GM12878 (cell line): ENCODE measurements at regions not wholly inside any gene's neighbourhood (a gene's known extent, or its start where the extent isn't known, plus 50 kb on each side); places are given as distances from the start of the nearest gene placed in this dataset.

ENCODE experiments used
- ATAC-seq: fragments of 200-7000 bp; cut with Tn5 transposase; 3 replicates; pipeline ENCODE4 v1.9.1; 2020; ENCODE audit warnings: mild to moderate bottlenecking, moderate library complexity
- BruUV-seq: library from RNA; stranded (reverse); fragments of 400-500 nt; replicated peaks from 2 replicates; lab custom pipeline; 2021; lab: Mats Ljungman, UMichigan
- CTCF ChIA-PET: fragments of 300-600 bp; sonication (Branson Sonifier 250); formaldehyde crosslinking; extraction: SDS; loops from one replicate; lab custom pipeline; 2021; ENCODE audit warnings: inconsistent platforms; lab: Yijun Ruan, JAX
- POLR2A ChIA-PET: fragments of 350-600 bp; formaldehyde crosslinking; extraction: SDS; loops from one replicate; lab custom pipeline; 2021; ENCODE audit warnings: inconsistent platforms; lab: Charles Lee
- RAD21 ChIA-PET: fragments of 300-600 bp; sonication (Branson Sonifier 250); formaldehyde crosslinking; loops from one replicate; lab custom pipeline; 2023; ENCODE audit warnings: antibody characterized with exemption; ENCODE audit not compliant: unreplicated experiment; lab: Charles Lee
- SMC1A ChIA-PET: fragments of 300-600 bp; sonication (Branson Sonifier 250); formaldehyde crosslinking; loops from one replicate; lab custom pipeline; 2023; ENCODE audit not compliant: unreplicated experiment, uncharacterized antibody; lab: Charles Lee
- DNase-seq: peaks from one replicate; pipeline ENCODE4 v3.0.0-alpha.2; 2011; ENCODE audit warnings: low read depth, low spot score
- FAIRE-seq: peaks from 3 replicates; lab custom pipeline; 2011; peaks lifted over from hg19 to GRCh38; lab: Jason Lieb, UNC
- H2AFZ ChIP-seq: 2 replicates; pipeline ENCODE4 v1.6.0; 2011; ENCODE audit warnings: low read depth, low read length, control low read depth; ENCODE audit not compliant: control insufficient read depth
- H3K27ac ChIP-seq: 2 replicates; pipeline ENCODE4 v1.5.1; 2011; ENCODE audit warnings: control low read depth; ENCODE audit not compliant: control insufficient read depth, insufficient read depth
- H3K27me3 ChIP-seq, 2 experiments: replicated peaks in 1 of 2; 2 replicates each; pipeline versions ENCODE4 v1.6.0 to v1.6.1; 2011; ENCODE audit warnings: low read length in 1 of 2; ENCODE audit not compliant: control insufficient read depth in 2 of 2, insufficient read depth in 2 of 2
- H3K36me3 ChIP-seq, 2 experiments: 2 replicates each; pipeline ENCODE4 v1.5.1; 2011; ENCODE audit warnings: low read length in 1 of 2; ENCODE audit not compliant: control insufficient read depth in 2 of 2, insufficient read depth in 2 of 2
- H3K4me1 ChIP-seq: 2 replicates; pipeline ENCODE4 v1.6.1; 2011; ENCODE audit warnings: mild to moderate bottlenecking, low read length, moderate library complexity, mixed read lengths; ENCODE audit not compliant: control insufficient read depth, insufficient read depth
- H3K4me2 ChIP-seq: 2 replicates; pipeline ENCODE4 v1.6.0; 2011; ENCODE audit warnings: control low read depth; ENCODE audit not compliant: control insufficient read depth, insufficient read depth
- H3K4me3 ChIP-seq: fragments of 200-600 bp; sonication (generic); 2 replicates; pipeline ENCODE4 v1.5.1; 2016
- H3K79me2 ChIP-seq: 2 replicates; pipeline ENCODE4 v1.6.0; 2011; ENCODE audit warnings: low read length; ENCODE audit not compliant: control insufficient read depth, insufficient read depth
- H3K9ac ChIP-seq: 2 replicates; pipeline ENCODE4 v1.8.0; 2011; ENCODE audit warnings: low read length, control low read depth, mixed read lengths; ENCODE audit not compliant: control insufficient read depth, insufficient read depth
- H3K9me3 ChIP-seq: replicated peaks from 3 replicates; pipeline ENCODE4 v1.5.1; 2011; ENCODE audit warnings: mild to moderate bottlenecking, low read length; ENCODE audit not compliant: control insufficient read depth, insufficient read depth
- H4K20me1 ChIP-seq: 2 replicates; pipeline ENCODE4 v1.6.0; 2011; ENCODE audit not compliant: control insufficient read depth, insufficient read depth
- MTA2 ChIP-seq: fragments of 450-650 bp; IDR thresholded peaks from 2 replicates; pipeline ENCODE4 v1.6.1; 2016; ENCODE audit warnings: low read depth, mild to moderate bottlenecking, moderate library complexity
- WGBS: methylation state at CpG from one replicate; pipeline ENCODE4 v1.1.6; 2016; ENCODE audit warnings: low lambda C conversion rate; ENCODE audit not compliant: insufficient replicate concordance, insufficient coverage; ENCODE audit errors: missing lambda C conversion rate; 5-methylcytosine and 5-hydroxymethylcytosine counted together
- in situ Hi-C: fragments of 300-500 bp; cut with MboI; formaldehyde crosslinking; loops from 9 replicates; pipeline ENCODE4 v1.14.3; 2018; ENCODE audit warnings: mixed read lengths
- intact Hi-C: fragments of 100-400 bp; cut with micrococcal nuclease; formaldehyde crosslinking; loops from one replicate; pipeline ENCODE4 v1.14.2; 2022; ENCODE audit not compliant: unreplicated experiment
- TF ChIP-seq, protein P1 (sequence below): fragments of 450-650 bp; IDR thresholded peaks from 2 replicates; pipeline ENCODE4 v1.6.1; 2017; ENCODE audit warnings: borderline replicate concordance

DNA sequence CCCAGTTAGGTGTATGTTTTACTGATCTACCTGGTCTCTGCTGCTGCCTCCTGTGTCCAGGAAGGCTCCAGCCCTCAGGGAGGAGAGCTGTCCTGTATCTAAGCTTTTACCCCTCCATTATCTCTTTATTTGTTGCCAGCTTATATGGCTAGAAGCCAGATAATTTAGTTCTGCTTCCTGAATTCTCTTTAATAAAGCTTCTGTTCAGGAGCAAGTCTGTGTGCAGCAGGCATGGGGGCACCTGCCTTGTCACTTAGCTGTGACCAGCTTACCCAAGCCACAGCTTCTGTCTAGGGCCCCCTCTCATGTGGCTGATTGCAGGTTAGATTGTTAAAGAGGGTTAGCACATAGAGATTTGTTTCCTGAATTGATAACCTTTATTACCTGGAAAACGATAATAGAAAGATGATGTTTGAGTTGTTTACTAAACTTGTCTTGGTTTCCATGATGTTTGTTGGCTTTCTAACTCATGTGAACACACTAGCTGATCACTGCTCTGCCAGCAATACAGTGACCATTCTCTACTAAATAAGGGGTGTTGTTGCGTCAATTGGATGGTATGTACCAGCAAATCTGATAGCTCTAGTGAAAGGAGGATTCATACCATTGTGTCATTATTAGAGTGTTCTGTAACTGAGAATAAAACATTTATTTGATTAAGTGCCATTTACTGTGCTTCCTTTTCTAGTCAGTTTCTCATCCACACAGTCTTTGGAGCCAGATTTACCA lies 189.8 kb upstream of the ANK2 start:
- SMC1A ChIA-PET: interaction anchor here (0.9 to 4.4 kb wide), 5 partner anchors 9 to 92 kb away, joined by 3 to 40 read pairs (median 10); no protein-coding TSS in a partner anchor
- intact Hi-C loops (no loop called here), in situ Hi-C loops (no loop called here)
- no peak for DNase-seq
- TF ChIP-seq, protein P1, sequence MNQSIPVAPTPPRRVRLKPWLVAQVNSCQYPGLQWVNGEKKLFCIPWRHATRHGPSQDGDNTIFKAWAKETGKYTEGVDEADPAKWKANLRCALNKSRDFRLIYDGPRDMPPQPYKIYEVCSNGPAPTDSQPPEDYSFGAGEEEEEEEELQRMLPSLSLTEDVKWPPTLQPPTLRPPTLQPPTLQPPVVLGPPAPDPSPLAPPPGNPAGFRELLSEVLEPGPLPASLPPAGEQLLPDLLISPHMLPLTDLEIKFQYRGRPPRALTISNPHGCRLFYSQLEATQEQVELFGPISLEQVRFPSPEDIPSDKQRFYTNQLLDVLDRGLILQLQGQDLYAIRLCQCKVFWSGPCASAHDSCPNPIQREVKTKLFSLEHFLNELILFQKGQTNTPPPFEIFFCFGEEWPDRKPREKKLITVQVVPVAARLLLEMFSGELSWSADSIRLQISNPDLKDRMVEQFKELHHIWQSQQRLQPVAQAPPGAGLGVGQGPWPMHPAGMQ: no peak
- no peak for TF ChIP-seq MTA2
- Histone ChIP-seq H4K20me1 (no peaks in the 10 kb centered on the region), H3K9me3 (no peaks in the 10 kb centered on the region), H2AFZ (no peak overlapping the region), H3K79me2 (no peaks in the 10 kb centered on the region), H3K36me3 (no peaks in the 10 kb centered on the region), H3K27me3 (no peaks in the 10 kb centered on the region), H3K9ac (no peak overlapping the region), H3K4me1 (no peaks in the 10 kb centered on the region), H3K4me3 (no peak overlapping the region), H3K4me2 (no peak overlapping the region), H3K27ac (no peak overlapping the region)
- RAD21 ChIA-PET: interaction anchor here (0.9 to 1.0 kb wide), 3 partner anchors 39 to 79 kb away, joined by 4 to 6 read pairs (median 6); no protein-coding TSS in a partner anchor
- no TSS peak for BruUV-seq
- ATAC-seq: no peak
- FAIRE-seq: no peak
- 75% methylated on average over 2 of the region's 2 CpGs for WGBS
- CTCF ChIA-PET: interaction anchor here (0.6 to 4.4 kb wide), 2 partner anchors 79 to 257 kb away, joined by 3 to 37 read pairs; no protein-coding TSS in a partner anchor
- POLR2A ChIA-PET: interaction anchor here (0.5 to 2.3 kb wide), 2 partner anchors 29 to 74 kb away, joined by 3 to 10 read pairs; no protein-coding TSS in a partner anchor
